ENCODE measurements at regions not wholly inside any gene's neighbourhood (a gene's known extent, or its start where the extent isn't known, plus 50 kb on each side); places are given as distances from the start of the nearest gene placed in this dataset.
"Not testable (repeated sequence)": the region's sequence is repeated elsewhere in the genome, so short reads cannot be mapped to it uniquely, and the experiment has no call there.

DNA sequence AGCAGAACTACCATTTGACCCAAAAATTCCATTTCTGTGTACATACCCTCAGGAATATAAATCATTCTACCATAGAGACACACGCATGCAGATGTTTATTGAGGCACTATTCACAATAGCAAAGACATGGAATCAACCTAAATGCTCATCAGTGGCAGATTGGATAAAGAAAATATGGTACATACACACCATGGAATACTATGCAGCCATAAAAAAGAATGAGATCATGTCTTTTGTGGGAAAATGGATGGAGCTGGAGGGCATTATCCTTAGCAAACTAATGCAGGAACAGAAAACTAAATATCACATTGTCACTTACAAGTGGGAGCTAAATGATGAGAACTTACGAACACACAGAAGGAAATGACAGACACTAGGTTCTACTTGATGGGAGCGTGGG is 112.3 kb downstream of the CAAP1 start:
- H3K9me3 ChIP-seq (ENCODE audit: control insufficient read depth, insufficient read depth, low read depth, low read length); CTCF ChIA-PET; POLR2A ChIA-PET; H3K27ac ChIP-seq (ENCODE audit: extremely low read depth, low read depth, low read length); H3K4me1 ChIP-seq (ENCODE audit: control insufficient read depth, insufficient read depth, low read length); H3K4me3 ChIP-seq (ENCODE audit: low read depth, low read length); H3K36me3 ChIP-seq (ENCODE audit: control insufficient read depth in 2 of 2, insufficient read depth in 1 of 2, low read length in 2 of 2): not testable (repeated sequence)
- TF ChIP-seq ZNF146 (tag by site-specific recombination; IDR thresholded peaks at IDR 0.05), result peak; percentile 70

DNA sequence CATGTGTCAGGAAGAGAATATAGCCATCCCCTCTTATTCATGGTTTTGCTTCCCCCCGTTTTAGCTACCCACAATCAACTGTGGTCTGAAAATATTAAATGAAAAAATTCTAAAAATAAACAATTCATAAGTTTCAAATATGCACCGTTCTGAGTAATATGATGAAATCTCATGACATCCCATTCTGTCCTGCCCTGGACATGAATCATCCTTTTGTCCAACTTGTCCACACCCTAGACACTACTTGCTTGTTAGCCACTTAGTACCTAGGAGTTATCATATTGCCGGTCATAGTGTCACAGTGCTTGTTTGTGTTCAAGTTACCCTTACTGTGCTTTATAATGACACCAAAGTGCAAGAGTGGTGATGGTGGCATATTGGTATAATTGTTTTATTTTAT is 113.5 kb downstream of the CAAP1 start:
- Histone ChIP-seq H3K4me3 (ENCODE audit: low read depth, low read length) (no peak overlapping the region), H3K4me1 (ENCODE audit: control insufficient read depth, insufficient read depth, low read length) (no peaks in the 10 kb centered on the region; the same call in 1 of the 2 replicates), H3K9me3 (ENCODE audit: control insufficient read depth, insufficient read depth, low read depth, low read length) (no peaks in the 10 kb centered on the region), H3K27ac (ENCODE audit: extremely low read depth, low read depth, low read length) (no peak overlapping the region), H3K36me3 (ENCODE audit: control insufficient read depth in 2 of 2, insufficient read depth in 1 of 2, low read length in 2 of 2) (no peaks in the 10 kb centered on the region)
- TF ChIP-seq ZBTB8A (tag by site-specific recombination; IDR thresholded peaks at IDR 0.05) (no peak), ZNF239 (tag by site-specific recombination; IDR thresholded peaks at IDR 0.05) (no peak), ZSCAN16 (tag by site-specific recombination; IDR thresholded peaks at IDR 0.05) (no peak), PRDM1 (tag by site-specific recombination; IDR thresholded peaks at IDR 0.05) (no peak), ZBTB21 (tag by site-specific recombination; IDR thresholded peaks at IDR 0.05) (no peak), ZNF510 (tag by site-specific recombination; IDR thresholded peaks at IDR 0.05; ENCODE audit: insufficient replicate concordance) (no peak), MEIS1 (CRISPR knock-in tag; IDR thresholded peaks at IDR 0.05; ENCODE audit: borderline replicate concordance) (no peak), ZNF768 (tag by site-specific recombination; IDR thresholded peaks at IDR 0.05) (no peak)
- TF ChIP-seq, protein P1, sequence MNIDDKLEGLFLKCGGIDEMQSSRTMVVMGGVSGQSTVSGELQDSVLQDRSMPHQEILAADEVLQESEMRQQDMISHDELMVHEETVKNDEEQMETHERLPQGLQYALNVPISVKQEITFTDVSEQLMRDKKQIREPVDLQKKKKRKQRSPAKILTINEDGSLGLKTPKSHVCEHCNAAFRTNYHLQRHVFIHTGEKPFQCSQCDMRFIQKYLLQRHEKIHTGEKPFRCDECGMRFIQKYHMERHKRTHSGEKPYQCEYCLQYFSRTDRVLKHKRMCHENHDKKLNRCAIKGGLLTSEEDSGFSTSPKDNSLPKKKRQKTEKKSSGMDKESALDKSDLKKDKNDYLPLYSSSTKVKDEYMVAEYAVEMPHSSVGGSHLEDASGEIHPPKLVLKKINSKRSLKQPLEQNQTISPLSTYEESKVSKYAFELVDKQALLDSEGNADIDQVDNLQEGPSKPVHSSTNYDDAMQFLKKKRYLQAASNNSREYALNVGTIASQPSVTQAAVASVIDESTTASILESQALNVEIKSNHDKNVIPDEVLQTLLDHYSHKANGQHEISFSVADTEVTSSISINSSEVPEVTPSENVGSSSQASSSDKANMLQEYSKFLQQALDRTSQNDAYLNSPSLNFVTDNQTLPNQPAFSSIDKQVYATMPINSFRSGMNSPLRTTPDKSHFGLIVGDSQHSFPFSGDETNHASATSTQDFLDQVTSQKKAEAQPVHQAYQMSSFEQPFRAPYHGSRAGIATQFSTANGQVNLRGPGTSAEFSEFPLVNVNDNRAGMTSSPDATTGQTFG (tag by site-specific recombination; IDR thresholded peaks at IDR 0.05; ENCODE audit: borderline replicate concordance), result no peak
- TF ChIP-seq, protein P2, sequence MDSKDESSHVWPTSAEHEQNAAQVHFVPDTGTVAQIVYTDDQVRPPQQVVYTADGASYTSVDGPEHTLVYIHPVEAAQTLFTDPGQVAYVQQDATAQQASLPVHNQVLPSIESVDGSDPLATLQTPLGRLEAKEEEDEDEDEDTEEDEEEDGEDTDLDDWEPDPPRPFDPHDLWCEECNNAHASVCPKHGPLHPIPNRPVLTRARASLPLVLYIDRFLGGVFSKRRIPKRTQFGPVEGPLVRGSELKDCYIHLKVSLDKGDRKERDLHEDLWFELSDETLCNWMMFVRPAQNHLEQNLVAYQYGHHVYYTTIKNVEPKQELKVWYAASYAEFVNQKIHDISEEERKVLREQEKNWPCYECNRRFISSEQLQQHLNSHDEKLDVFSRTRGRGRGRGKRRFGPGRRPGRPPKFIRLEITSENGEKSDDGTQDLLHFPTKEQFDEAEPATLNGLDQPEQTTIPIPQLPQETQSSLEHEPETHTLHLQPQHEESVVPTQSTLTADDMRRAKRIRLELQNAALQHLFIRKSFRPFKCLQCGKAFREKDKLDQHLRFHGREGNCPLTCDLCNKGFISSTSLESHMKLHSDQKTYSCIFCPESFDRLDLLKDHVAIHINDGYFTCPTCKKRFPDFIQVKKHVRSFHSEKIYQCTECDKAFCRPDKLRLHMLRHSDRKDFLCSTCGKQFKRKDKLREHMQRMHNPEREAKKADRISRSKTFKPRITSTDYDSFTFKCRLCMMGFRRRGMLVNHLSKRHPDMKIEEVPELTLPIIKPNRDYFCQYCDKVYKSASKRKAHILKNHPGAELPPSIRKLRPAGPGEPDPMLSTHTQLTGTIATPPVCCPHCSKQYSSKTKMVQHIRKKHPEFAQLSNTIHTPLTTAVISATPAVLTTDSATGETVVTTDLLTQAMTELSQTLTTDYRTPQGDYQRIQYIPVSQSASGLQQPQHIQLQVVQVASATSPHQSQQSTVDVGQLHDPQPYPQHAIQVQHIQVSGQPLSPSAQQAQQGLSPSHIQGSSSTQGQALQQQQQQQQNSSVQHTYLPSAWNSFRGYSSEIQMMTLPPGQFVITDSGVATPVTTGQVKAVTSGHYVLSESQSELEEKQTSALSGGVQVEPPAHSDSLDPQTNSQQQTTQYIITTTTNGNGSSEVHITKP (tag by site-specific recombination; IDR thresholded peaks at IDR 0.05), result no peak
- TF ChIP-seq, protein P3, sequence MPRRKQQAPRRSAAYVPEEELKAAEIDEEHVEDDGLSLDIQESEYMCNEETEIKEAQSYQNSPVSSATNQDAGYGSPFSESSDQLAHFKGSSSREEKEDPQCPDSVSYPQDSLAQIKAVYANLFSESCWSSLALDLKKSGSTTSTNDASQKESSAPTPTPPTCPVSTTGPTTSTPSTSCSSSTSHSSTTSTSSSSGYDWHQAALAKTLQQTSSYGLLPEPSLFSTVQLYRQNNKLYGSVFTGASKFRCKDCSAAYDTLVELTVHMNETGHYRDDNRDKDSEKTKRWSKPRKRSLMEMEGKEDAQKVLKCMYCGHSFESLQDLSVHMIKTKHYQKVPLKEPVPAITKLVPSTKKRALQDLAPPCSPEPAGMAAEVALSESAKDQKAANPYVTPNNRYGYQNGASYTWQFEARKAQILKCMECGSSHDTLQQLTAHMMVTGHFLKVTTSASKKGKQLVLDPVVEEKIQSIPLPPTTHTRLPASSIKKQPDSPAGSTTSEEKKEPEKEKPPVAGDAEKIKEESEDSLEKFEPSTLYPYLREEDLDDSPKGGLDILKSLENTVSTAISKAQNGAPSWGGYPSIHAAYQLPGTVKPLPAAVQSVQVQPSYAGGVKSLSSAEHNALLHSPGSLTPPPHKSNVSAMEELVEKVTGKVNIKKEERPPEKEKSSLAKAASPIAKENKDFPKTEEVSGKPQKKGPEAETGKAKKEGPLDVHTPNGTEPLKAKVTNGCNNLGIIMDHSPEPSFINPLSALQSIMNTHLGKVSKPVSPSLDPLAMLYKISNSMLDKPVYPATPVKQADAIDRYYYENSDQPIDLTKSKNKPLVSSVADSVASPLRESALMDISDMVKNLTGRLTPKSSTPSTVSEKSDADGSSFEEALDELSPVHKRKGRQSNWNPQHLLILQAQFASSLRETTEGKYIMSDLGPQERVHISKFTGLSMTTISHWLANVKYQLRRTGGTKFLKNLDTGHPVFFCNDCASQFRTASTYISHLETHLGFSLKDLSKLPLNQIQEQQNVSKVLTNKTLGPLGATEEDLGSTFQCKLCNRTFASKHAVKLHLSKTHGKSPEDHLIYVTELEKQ (tag by site-specific recombination; IDR thresholded peaks at IDR 0.05; ENCODE audit: borderline replicate concordance), result no peak
- TF ChIP-seq, protein P4, sequence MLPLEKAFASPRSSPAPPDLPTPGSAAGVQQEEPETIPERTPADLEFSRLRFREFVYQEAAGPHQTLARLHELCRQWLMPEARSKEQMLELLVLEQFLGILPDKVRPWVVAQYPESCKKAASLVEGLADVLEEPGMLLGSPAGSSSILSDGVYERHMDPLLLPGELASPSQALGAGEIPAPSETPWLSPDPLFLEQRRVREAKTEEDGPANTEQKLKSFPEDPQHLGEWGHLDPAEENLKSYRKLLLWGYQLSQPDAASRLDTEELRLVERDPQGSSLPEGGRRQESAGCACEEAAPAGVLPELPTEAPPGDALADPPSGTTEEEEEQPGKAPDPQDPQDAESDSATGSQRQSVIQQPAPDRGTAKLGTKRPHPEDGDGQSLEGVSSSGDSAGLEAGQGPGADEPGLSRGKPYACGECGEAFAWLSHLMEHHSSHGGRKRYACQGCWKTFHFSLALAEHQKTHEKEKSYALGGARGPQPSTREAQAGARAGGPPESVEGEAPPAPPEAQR (tag by site-specific recombination; IDR thresholded peaks at IDR 0.05), result no peak
- CTCF ChIA-PET, result no interaction called here
- POLR2A ChIA-PET, result no interaction called here

Data from HEK293 (cell line).